Hepatocyte (in vitro differentiated cells): ENCODE measurements at regions not wholly inside any gene's neighbourhood (a gene's known extent, or its start where the extent isn't known, plus 50 kb on each side); places are given as distances from the start of the nearest gene placed in this dataset.

Experiments
- EZH2 ChIP-seq: fragments of 200-600 bp; sonication (generic); IDR thresholded peaks from 2 replicates; pipeline ENCODE4 v1.6.1; 2016; ENCODE audit warnings: antibody characterized with exemption, mild to moderate bottlenecking, borderline replicate concordance
- EZH2phosphoT487 ChIP-seq: fragments of 200-600 bp; sonication (generic); IDR thresholded peaks from one replicate; pipeline ENCODE4 v1.6.1; 2018; ENCODE audit warnings: antibody characterized with exemption, mild to moderate bottlenecking, low read depth, moderate library complexity; ENCODE audit not compliant: unreplicated experiment, severe bottlenecking
- TF ChIP-seq, protein P1 (sequence below): fragments of 200-600 bp; sonication (generic); IDR thresholded peaks from 2 replicates; pipeline ENCODE4 v1.5.1; 2016; ENCODE audit warnings: antibody characterized with exemption, mild to moderate bottlenecking; ENCODE audit not compliant: poor library complexity

DNA sequence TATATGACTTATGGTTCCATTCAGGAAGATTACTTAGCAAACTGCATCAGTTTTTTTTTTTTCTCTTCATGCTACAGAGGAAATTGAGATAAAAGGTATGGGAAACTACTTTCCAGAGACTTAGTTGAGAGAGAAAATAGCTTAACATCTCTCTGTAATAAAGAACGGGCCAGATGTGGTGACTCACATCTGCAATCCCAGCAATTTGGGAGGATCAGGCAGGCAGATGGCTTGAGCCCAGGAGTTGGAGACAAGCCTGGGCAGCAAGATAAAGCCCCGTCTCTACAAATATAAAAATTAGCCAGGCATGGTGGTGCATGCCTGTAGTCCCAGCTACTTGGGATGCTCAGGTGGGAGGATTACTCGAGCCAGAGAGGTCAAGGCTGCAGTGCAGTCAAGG, 271.2 kb upstream of the TENM3 start:
- TF ChIP-seq, protein P1, sequence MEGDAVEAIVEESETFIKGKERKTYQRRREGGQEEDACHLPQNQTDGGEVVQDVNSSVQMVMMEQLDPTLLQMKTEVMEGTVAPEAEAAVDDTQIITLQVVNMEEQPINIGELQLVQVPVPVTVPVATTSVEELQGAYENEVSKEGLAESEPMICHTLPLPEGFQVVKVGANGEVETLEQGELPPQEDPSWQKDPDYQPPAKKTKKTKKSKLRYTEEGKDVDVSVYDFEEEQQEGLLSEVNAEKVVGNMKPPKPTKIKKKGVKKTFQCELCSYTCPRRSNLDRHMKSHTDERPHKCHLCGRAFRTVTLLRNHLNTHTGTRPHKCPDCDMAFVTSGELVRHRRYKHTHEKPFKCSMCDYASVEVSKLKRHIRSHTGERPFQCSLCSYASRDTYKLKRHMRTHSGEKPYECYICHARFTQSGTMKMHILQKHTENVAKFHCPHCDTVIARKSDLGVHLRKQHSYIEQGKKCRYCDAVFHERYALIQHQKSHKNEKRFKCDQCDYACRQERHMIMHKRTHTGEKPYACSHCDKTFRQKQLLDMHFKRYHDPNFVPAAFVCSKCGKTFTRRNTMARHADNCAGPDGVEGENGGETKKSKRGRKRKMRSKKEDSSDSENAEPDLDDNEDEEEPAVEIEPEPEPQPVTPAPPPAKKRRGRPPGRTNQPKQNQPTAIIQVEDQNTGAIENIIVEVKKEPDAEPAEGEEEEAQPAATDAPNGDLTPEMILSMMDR: no peak
- TF ChIP-seq EZH2 (no peak), EZH2phosphoT487 (no peak)
